SJSA1 (cell line): ENCODE measurements at regions not wholly inside any gene's neighbourhood (a gene's known extent, or its start where the extent isn't known, plus 50 kb on each side); places are given as distances from the start of the nearest gene placed in this dataset.
"Not testable (repeated sequence)": the region's sequence is repeated elsewhere in the genome, so short reads cannot be mapped to it uniquely, and the experiment has no call there.

Experiments used
- DNase-seq, 2 experiments: peaks; one replicate each; pipeline ENCODE4 v3.0.0-alpha.2; 2015 to 2020; ENCODE audit warnings: low spot score in 2 of 2, low read depth in 1 of 2
- H3K27ac ChIP-seq: fragments of 250-450 bp; sonication (Bioruptor Pico); 2 replicates; pipeline ENCODE4 v1.5.1; 2020; ENCODE audit warnings: mild to moderate bottlenecking, moderate library complexity
- H3K27me3 ChIP-seq: fragments of 250-450 bp; sonication (Bioruptor Pico); replicated peaks from 2 replicates; pipeline ENCODE4 v1.5.1; 2020; ENCODE audit warnings: mild to moderate bottlenecking, moderate library complexity
- H3K36me3 ChIP-seq: fragments of 250-450 bp; sonication (Bioruptor Pico); 2 replicates; pipeline ENCODE4 v1.5.1; 2020; ENCODE audit warnings: mild to moderate bottlenecking
- H3K4me1 ChIP-seq: fragments of 250-450 bp; sonication (Bioruptor Pico); replicated peaks from 2 replicates; pipeline ENCODE4 v1.6.1; 2021; ENCODE audit warnings: mild to moderate bottlenecking
- H3K4me3 ChIP-seq: fragments of 250-450 bp; sonication (Bioruptor Pico); 2 replicates; pipeline ENCODE4 v1.5.1; 2020; ENCODE audit warnings: mild to moderate bottlenecking
- H3K9me3 ChIP-seq: fragments of 250-450 bp; sonication (Bioruptor Pico); replicated peaks from 2 replicates; pipeline ENCODE4 v1.5.1; 2020; ENCODE audit warnings: mild to moderate bottlenecking

DNA sequence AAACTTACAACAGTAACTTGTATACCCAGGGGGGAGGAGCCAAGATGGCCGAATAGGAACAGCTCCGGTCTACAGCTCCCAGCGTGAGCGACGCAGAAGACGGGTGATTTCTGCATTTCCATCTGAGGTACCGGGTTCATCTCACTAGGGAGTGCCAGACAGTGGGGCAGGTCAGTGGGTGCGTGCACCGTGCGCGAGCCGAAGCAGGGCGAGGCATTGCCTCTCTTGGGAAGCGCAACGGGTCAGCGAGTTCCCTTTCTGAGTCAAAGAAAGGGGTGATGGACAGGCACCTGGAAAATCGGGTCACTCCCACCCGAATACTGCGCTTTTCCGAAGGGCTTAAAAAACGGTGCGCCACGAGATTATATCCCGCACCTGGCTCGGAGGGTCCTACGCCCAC, 278.8 kb downstream of the FAM47B start:
- not testable (repeated sequence) for H3K4me1 ChIP-seq, H3K27me3 ChIP-seq, H3K9me3 ChIP-seq, H3K4me3 ChIP-seq, DNase-seq, H3K36me3 ChIP-seq, H3K27ac ChIP-seq

DNA sequence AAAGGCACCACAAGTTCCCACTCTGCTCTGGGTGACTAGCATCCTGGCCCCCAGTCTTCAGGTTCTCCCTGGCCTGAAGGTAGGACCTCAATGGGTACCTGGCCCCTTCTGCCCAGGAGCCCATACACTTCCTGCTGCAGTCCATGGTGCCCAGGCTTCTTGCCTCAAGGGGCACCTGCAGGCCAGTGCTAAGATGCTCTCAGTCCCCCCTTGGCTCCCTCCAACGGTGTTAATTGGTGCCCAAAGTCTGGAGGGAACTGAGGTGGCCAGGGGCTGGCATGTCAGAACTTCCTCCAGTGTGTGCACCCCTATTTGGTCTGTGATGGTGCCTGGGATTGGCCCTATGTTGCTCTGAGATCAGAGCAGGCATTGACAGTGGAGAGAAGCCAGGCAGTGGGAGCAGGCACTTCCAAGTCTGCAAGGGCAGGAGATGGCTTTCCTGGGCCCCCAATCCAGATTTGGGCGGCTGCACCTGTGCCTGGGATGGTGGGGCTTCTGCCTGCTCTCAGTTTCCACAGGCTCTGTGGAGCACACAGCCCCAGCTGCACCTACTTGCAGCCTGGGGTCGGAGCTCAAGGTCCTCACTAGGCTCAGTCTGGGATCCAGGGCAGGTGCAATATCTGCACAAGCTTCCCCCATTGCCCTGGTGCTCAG, 301.6 kb downstream of the FAM47B start:
- H3K4me3 ChIP-seq: no peak overlapping the region
- DNase-seq: no peak
- H3K36me3 ChIP-seq: no peaks in the 10 kb centered on the region
- no peaks in the 10 kb centered on the region for H3K9me3 ChIP-seq
- H3K4me1 ChIP-seq: no peaks in the 10 kb centered on the region
- H3K27me3 ChIP-seq: no peaks in the 10 kb centered on the region
- no peak overlapping the region for H3K27ac ChIP-seq

DNA sequence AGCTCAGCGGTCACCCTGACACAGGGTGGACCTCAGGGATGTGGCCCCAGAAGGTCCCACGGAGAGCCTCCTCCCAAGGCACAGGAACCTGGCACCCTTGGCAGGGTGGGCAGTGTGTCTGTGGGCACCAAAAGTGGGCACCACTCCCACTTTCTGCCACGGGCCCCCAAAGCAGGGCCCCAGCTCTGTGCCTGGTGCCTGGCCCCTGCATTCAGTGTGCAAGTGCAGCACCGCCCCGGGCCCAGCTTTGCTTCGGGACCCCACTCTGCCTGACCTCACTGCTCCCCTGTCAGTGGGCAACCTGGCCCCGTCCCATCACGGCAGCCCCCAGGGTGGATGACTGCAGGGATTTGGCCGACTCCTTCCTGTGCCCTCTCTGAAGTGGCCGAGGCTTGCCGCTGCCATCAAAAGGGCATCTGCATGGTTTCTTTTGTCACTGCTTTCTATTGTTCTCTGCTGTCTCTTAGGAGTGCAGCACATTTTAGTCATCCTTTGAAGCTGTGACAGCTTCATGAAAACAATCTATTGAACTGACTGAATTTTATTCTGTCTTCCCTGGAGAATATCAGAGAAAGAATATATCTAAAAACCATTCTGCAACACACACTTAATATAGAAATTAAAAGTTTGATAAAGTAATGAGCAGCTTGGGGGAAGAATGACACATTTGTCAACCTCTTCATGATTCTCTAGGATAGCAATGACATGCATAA, 302.4 kb downstream of the FAM47B start:
- no peak for DNase-seq
- Histone ChIP-seq H3K36me3 (no peaks in the 10 kb centered on the region), H3K27me3 (no peaks in the 10 kb centered on the region)

DNA sequence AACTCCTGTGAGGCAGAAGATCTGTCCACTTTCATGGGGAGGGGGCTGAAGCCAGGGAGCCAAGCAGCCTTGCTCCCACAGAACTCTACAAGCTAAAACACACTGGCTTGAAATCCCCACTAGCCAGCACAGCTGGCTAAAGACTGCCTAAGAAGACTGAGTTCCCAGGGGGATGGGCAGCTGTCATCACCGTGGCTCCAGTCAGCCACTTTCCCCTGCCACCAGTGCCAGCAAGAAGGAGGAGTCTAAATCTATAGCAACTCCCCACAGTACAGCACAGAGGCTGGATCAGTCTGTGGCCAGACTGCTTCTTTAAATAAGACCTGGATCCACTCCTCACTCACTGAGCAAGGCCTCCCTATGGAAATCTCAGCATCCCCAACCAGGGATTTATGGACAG, 308.6 kb downstream of the FAM47B start:
- DNase-seq: no peak
- Histone ChIP-seq H3K36me3 (no peaks in the 10 kb centered on the region), H3K4me1 (no peaks in the 10 kb centered on the region), H3K27me3 (no peaks in the 10 kb centered on the region), H3K27ac (no peak overlapping the region), H3K4me3 (no peak overlapping the region), H3K9me3 (no peaks in the 10 kb centered on the region)

More for the DNA sequence above, 302.4 kb downstream of the FAM47B start:
- Histone ChIP-seq H3K9me3 (no peaks in the 10 kb centered on the region), H3K27ac (no peak overlapping the region), H3K4me1 (no peaks in the 10 kb centered on the region), H3K4me3 (no peak overlapping the region)

DNA sequence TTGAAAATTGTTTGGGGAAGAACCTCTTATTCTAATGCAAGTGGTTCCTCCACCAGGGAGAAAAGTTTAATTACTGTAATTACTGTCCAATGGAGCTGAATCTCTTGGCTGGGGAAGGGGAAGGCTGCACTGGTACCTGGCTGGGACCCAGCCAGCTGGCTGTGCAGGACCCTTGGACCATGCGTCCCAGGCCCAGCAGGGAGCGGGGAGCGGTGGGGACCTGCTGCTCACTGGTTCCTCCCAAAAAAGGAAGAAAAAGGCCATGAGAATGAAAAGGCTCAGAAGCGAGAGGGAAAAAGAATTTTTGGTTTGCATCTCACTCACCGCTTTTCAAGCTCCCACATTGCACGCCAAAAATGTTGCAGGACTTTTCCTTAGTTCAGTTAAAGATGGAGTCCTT, 333.5 kb downstream of the FAM47B start:
- Histone ChIP-seq H3K27me3 (no peaks in the 10 kb centered on the region), H3K9me3 (no peaks in the 10 kb centered on the region), H3K4me1 (no peaks in the 10 kb centered on the region), H3K36me3 (no peaks in the 10 kb centered on the region), H3K4me3 (no peak overlapping the region), H3K27ac (no peak overlapping the region)
- no peak for DNase-seq

- Histone ChIP-seq H3K27me3 (no peaks in the 10 kb centered on the region), H3K9me3 (no peaks in the 10 kb centered on the region), H3K4me1 (no peaks in the 10 kb centered on the region), H3K36me3 (no peaks in the 10 kb centered on the region), H3K27ac (no peak overlapping the region), H3K4me3 (no peak overlapping the region)
- DNase-seq: no peak
Measured at GRCh38 chrX:35285289-35285962, 342.8 kb downstream of the FAM47B start.

DNA sequence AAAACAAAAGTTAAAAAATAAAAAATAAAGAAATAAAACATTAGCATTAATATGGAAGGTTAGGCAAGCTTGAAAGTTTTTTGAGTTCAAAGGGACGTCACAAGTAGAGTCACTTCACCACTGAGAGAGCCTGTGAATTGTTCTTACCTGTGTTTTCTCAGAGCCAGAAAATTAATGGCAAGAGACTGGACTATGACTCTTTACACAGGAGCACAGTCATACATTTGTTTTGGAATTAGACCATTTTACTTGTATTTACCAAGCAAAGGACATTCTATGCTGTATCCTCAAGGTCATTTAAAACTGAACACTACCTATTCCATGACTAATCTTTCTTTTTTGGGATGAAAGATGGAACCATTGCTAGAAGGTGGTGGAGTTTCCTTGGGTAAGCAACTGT, 346.1 kb downstream of the FAM47B start:
- Histone ChIP-seq H3K9me3 (no peaks in the 10 kb centered on the region), H3K36me3 (no peaks in the 10 kb centered on the region), H3K4me1 (no peaks in the 10 kb centered on the region), H3K4me3 (no peak overlapping the region), H3K27me3 (no peaks in the 10 kb centered on the region), H3K27ac (no peak overlapping the region)
- DNase-seq: no peak

DNA sequence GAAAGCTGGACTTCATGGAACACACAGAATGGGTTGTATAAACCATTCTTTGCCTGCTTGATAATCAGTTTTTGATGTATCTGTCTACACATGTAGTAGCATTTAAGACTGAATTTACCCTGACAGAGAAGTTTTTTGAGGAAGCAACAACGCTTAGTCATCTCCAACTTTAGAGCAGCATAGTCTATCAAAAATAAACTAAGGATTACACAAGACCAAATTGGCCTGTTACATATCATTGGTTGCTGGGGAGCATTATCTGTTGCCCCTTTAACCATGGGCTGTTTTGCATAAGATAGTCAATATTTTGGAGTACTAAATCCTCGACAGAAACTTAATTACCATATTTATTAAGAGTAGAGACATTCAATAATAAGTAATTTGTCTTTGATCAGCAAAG, 347.4 kb downstream of the FAM47B start:
- H3K4me1 ChIP-seq: no peaks in the 10 kb centered on the region
- no peaks in the 10 kb centered on the region for H3K9me3 ChIP-seq
- no peaks in the 10 kb centered on the region for H3K27me3 ChIP-seq
- H3K27ac ChIP-seq: no peak overlapping the region
- no peak for DNase-seq
- H3K4me3 ChIP-seq: no peak overlapping the region
- H3K36me3 ChIP-seq: no peaks in the 10 kb centered on the region

GRCh38 chrX:35291013-35291412, 348.4 kb downstream of the FAM47B start:
- no peaks in the 10 kb centered on the region for H3K9me3 ChIP-seq
- DNase-seq: no peak
- H3K27me3 ChIP-seq: no peaks in the 10 kb centered on the region
- H3K4me1 ChIP-seq: no peaks in the 10 kb centered on the region
- no peaks in the 10 kb centered on the region for H3K36me3 ChIP-seq
- no peak overlapping the region for H3K4me3 ChIP-seq
- no peak overlapping the region for H3K27ac ChIP-seq

DNA sequence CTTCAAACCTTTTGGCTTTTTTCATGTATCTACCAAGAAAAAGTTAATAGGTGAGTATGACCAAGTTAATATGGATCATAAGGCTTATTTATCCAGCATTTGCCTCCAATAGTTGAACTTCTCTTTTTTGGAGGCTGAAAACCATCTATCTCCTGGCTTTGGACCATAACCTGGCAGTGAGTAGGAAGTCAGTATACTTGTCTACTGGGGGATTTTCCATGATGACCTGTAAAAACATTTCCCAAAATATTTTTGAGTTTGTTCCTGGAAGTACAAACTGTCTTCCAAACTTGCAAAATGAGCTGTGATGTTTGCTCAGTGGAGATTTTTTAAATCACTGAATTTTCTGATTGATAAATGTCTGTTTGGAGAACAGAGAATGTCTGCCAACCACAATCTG, 349.9 kb downstream of the FAM47B start:
- DNase-seq: no peak
- H3K27me3 ChIP-seq: no peaks in the 10 kb centered on the region
- H3K36me3 ChIP-seq: no peaks in the 10 kb centered on the region
- H3K4me3 ChIP-seq: no peak overlapping the region
- H3K9me3 ChIP-seq: no peaks in the 10 kb centered on the region
- no peak overlapping the region for H3K27ac ChIP-seq
- no peaks in the 10 kb centered on the region for H3K4me1 ChIP-seq

GRCh38 chrX:35305037-35305436, 362.4 kb downstream of the FAM47B start:
- not testable (repeated sequence) for H3K36me3 ChIP-seq, H3K27ac ChIP-seq, H3K9me3 ChIP-seq, H3K4me1 ChIP-seq, H3K27me3 ChIP-seq, DNase-seq, H3K4me3 ChIP-seq

DNA sequence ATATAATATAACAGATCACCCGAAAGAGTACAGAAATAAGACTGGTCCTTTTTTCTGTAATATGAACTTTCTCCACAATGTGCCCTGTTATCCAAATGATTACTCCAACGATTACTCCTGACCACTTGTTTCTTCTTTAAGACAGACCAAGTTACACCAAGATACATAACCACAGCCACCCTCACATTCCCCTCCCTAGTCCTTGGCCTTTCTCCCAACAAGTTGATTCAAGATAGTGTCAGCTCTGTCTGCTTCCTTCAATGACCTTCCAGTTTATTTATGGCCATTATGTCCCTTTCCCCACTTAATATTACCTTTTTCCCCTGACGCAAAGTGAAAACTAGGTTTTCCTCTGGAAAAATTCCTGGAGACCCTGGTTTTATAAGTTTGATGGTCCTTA, 397.2 kb downstream of the FAM47B start:
- Histone ChIP-seq H3K27ac (no peak overlapping the region), H3K4me3 (no peak overlapping the region), H3K27me3 (no peaks in the 10 kb centered on the region), H3K4me1 (no peaks in the 10 kb centered on the region), H3K9me3 (no peaks in the 10 kb centered on the region), H3K36me3 (no peaks in the 10 kb centered on the region)
- DNase-seq: no peak

- Histone ChIP-seq H3K36me3 (no peaks in the 10 kb centered on the region), H3K27ac (no peak overlapping the region), H3K4me1 (no peaks in the 10 kb centered on the region), H3K9me3 (no peaks in the 10 kb centered on the region), H3K4me3 (no peak overlapping the region), H3K27me3 (no peaks in the 10 kb centered on the region)
- DNase-seq: peak in 1 of 2 experiments; percentile 0
Measured at GRCh38 chrX:35340465-35340864, 397.9 kb downstream of the FAM47B start.

DNA sequence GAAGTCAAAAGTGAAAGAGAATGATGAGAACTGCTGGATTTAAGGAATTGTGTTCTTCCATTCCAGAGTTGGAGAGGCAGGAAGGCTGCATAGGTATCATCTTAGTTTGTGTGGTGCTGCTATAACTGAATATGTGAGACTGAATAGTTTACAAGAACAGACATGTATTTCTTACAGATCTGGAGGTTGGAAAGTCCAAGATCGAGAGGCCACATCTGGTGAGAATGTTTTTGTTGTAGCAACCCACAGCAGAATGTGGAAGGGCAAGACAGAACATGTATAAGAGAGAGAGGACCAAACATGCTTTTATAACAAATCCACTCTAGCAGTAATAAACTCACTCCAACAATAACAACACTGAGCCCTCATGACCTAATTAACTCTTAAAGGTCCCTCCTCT, 408.6 kb downstream of the FAM47B start:
- DNase-seq: no peak
- Histone ChIP-seq H3K27ac (no peak overlapping the region), H3K4me3 (no peak overlapping the region), H3K4me1 (no peaks in the 10 kb centered on the region), H3K36me3 (no peaks in the 10 kb centered on the region), H3K9me3 (no peaks in the 10 kb centered on the region), H3K27me3 (no peaks in the 10 kb centered on the region)
